ENCODE measurements at regions not wholly inside any gene's neighbourhood (a gene's known extent, or its start where the extent isn't known, plus 50 kb on each side); places are given as distances from the start of the nearest gene placed in this dataset.

DNA sequence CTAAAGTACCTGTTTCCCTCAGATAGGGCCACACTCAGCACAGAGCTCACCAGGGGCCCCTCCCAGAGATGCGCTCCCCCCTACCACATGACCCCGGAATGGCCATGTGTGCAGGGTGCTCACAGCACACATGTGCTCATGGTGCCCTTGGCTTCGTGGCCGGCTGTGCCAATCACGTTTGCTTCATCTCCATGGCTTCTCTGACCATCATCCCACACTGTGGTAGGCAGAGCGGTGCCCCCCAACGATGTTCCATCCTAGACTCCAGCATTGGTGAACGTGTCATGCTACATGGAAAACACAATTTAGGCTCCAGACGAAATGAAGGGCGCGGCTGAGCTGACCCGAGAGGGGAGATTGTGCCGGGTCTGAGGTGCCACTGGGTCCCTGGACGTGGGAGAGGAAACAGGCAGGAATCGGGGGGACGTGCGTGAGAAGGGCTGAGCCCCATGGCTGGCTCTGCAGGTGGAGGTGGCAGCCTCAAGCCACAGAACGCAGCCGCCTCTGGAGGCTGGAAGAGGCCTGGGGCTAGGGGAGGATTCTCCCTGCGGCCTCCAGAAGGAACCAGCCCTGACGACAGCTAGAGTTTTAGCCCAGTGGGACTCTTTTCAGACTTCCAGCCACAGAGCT, 126.5 kb downstream of the DLL1 start:
- Histone ChIP-seq H3K27ac (ENCODE audit: low read depth in 2 of 2, low read length in 1 of 2) (no peak overlapping the region), H3K9me3 (ENCODE audit: control insufficient read depth in 2 of 2, insufficient read depth in 1 of 2, low read depth in 1 of 2, low read length in 1 of 2) (peaks cover 0 to 6% of the 10 kb centered on the region in 2 donors), H3K27me3 (ENCODE audit: control insufficient read depth in 1 of 2, insufficient read depth in 2 of 2, low read length in 2 of 2) (no peaks in the 10 kb centered on the region), H3K36me3 (ENCODE audit: control insufficient read depth in 2 of 2, insufficient read depth in 2 of 2, low read length in 1 of 2) (no peaks in the 10 kb centered on the region), H3K4me3 (ENCODE audit: low read depth in 1 of 2, low read length in 2 of 2) (no peak overlapping the region), H3K4me1 (ENCODE audit: control insufficient read depth in 2 of 2, insufficient read depth in 2 of 2, low read length in 1 of 2) (peaks cover 0 to 2% of the 10 kb centered on the region in 2 donors)
- WGBS, 2 donors: 83 to 91% methylated on average over 21 of the region's 21 CpGs

- WGBS, 2 donors: 90 to 96% methylated on average over 27 of the region's 27 CpGs
- Histone ChIP-seq H3K9me3 (ENCODE audit: control insufficient read depth in 2 of 2, insufficient read depth in 1 of 2, low read depth in 1 of 2, low read length in 1 of 2) (peaks cover 0 to 6% of the 10 kb centered on the region in 2 donors), H3K36me3 (ENCODE audit: control insufficient read depth in 2 of 2, insufficient read depth in 2 of 2, low read length in 1 of 2) (no peaks in the 10 kb centered on the region), H3K27me3 (ENCODE audit: control insufficient read depth in 1 of 2, insufficient read depth in 2 of 2, low read length in 2 of 2) (no peaks in the 10 kb centered on the region), H3K27ac (ENCODE audit: low read depth in 2 of 2, low read length in 1 of 2) (no peak overlapping the region), H3K4me1 (ENCODE audit: control insufficient read depth in 2 of 2, insufficient read depth in 2 of 2, low read length in 1 of 2) (peaks cover 0 to 2% of the 10 kb centered on the region in 2 donors), H3K4me3 (ENCODE audit: low read depth in 1 of 2, low read length in 2 of 2) (no peak overlapping the region)
Measured at GRCh38 chr6:170163405-170164170, 127.3 kb downstream of the DLL1 start.

DNA sequence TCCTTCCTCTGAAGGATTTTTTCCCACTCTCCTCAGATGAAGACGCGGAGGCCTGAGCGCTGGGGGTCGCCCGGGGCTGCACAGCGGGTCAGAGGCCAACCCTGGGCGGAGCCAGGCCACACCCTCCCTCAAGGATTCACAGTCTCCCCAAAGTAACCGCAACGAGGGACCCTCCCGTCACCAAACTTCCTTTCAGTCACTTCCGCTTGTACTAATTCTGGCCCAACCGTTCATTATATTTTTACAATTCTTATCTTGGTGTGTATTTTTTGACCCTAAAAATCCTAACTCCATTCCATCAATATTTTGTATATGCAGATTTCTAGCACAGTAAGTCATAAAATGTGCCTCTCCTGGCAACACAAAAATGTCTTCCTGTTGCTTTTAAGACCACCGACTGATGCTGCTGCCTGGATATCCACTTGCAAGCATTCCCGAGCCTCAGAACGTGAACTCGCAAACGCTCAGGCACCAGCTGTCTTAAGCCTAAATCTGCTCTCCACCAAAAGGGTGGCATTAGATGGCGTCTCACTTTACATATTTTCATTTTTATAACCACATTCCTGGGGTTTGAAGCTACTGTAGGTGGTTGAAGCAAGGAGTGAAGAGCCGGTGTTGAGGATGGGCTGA, 128.0 kb downstream of the DLL1 start:
- WGBS, 2 donors: 87 to 90% methylated on average over 19 of the region's 19 CpGs
- H3K4me1 ChIP-seq (ENCODE audit: control insufficient read depth in 2 of 2, insufficient read depth in 2 of 2, low read length in 1 of 2): peaks cover 0 to 2% of the 10 kb centered on the region in 2 donors
- H3K4me3 ChIP-seq (ENCODE audit: low read depth in 1 of 2, low read length in 2 of 2): no peak overlapping the region
- no peak overlapping the region for H3K27ac ChIP-seq (ENCODE audit: low read depth in 2 of 2, low read length in 1 of 2)
- no peaks in the 10 kb centered on the region for H3K36me3 ChIP-seq (ENCODE audit: control insufficient read depth in 2 of 2, insufficient read depth in 2 of 2, low read length in 1 of 2)
- H3K27me3 ChIP-seq (ENCODE audit: control insufficient read depth in 1 of 2, insufficient read depth in 2 of 2, low read length in 2 of 2): no peaks in the 10 kb centered on the region
- peaks cover 0 to 4% of the 10 kb centered on the region in 2 donors for H3K9me3 ChIP-seq (ENCODE audit: control insufficient read depth in 2 of 2, insufficient read depth in 1 of 2, low read depth in 1 of 2, low read length in 1 of 2)

DNA sequence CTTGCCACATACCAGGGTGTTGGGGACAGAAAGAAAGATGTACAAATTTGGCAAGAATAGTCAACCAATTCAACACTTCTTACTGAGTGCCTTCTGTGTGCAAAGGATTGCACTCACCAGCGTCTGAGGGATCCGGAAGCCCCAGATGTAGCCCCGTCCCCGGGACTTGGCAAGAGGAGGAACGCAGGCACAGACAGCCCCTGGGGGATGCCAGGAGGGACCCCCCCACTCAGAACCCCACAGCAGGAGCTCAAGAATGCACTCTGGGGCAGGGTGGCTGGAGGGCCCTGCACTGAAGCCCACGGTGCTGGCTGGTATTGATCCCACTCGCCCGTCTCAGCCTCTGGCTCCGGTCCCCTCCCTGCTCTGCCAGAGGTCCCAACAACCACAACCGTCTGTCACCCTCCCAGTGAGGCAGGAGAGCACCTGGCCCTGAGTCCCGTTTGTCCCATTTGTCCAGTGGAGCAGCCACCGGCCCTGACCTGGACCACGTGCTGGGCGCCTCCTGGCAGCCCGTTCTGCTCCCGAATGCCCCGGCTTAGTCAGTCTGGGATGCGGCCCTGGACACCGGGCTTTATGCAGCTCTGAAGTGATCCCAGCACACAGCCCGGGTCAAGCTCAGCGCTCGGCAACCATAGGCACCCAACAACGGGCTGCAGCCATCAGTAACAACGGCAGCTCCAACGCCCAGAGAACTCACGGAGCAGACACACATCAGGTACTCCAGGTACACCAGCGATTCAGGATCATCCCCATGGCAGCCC, 128.7 kb downstream of the DLL1 start:
- no peaks in the 10 kb centered on the region for H3K27me3 ChIP-seq (ENCODE audit: control insufficient read depth in 1 of 2, insufficient read depth in 2 of 2, low read length in 2 of 2)
- no peaks in the 10 kb centered on the region for H3K36me3 ChIP-seq (ENCODE audit: control insufficient read depth in 2 of 2, insufficient read depth in 2 of 2, low read length in 1 of 2)
- 95 to 96% methylated on average over 27 of the region's 27 CpGs for WGBS, 2 donors
- H3K9me3 ChIP-seq (ENCODE audit: control insufficient read depth in 2 of 2, insufficient read depth in 1 of 2, low read depth in 1 of 2, low read length in 1 of 2): no peaks in the 10 kb centered on the region
- H3K4me3 ChIP-seq (ENCODE audit: low read depth in 1 of 2, low read length in 2 of 2): no peak overlapping the region
- H3K4me1 ChIP-seq (ENCODE audit: control insufficient read depth in 2 of 2, insufficient read depth in 2 of 2, low read length in 1 of 2): peaks cover 0 to 2% of the 10 kb centered on the region in 2 donors
- H3K27ac ChIP-seq (ENCODE audit: low read depth in 2 of 2, low read length in 1 of 2): no peak overlapping the region

DNA sequence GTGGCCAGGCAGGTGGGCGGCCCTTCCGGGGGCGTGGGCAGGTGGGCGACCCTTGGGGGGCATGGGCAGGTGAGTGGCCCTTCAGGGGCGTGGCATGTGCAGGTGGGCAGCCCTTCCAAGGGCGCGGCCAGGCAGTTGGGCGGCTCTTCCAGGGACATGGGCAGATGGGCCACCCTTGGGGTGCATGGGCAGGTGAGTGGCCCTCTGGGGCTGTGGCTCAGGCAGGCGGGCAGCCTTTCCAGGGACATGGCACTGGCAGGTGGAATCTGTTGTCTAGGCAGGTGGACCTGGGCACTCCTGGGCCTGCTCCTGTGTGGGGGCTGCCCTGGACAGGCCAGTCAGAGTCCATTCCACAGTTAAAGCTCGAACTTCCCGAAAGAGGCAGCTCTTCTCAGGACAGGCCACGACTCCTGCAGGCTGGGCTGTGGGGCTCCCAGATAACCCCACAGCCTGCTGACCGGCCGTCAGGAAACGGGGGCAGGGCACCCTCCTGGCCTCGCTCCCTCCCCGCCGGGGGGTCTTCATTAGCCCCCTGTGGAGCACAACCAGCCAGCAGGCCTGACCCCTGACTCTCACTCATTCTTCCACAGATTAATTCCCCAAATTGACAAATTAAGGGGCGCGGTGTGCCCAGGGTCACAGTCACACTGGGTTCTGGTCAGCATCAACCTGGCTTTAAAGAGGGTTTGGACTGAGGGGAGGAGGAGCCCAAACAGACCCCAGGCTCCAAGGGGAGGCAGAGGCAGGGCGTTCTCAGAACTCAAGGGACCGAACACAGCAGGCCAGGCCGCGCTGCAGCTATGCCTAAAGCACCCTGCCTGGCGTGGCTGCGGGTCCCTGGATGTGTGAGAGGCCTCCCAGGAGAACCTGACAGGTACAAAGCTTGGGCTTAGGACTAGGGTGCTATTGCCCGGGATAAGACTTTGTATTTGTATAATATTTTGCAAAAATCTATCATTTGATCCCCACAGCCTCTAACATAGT, 130.0 kb downstream of the DLL1 start:
- 91 to 93% methylated on average over 26 to 27 of the region's 27 CpGs for WGBS, 2 donors
- H3K4me3 ChIP-seq (ENCODE audit: low read depth in 1 of 2, low read length in 2 of 2): no peak overlapping the region
- H3K36me3 ChIP-seq (ENCODE audit: control insufficient read depth in 2 of 2, insufficient read depth in 2 of 2, low read length in 1 of 2): no peaks in the 10 kb centered on the region
- no peaks in the 10 kb centered on the region for H3K9me3 ChIP-seq (ENCODE audit: control insufficient read depth in 2 of 2, insufficient read depth in 1 of 2, low read depth in 1 of 2, low read length in 1 of 2)
- H3K27me3 ChIP-seq (ENCODE audit: control insufficient read depth in 1 of 2, insufficient read depth in 2 of 2, low read length in 2 of 2): no peaks in the 10 kb centered on the region
- H3K4me1 ChIP-seq (ENCODE audit: control insufficient read depth in 2 of 2, insufficient read depth in 2 of 2, low read length in 1 of 2): peaks cover 0 to 2% of the 10 kb centered on the region in 2 donors
- no peak overlapping the region for H3K27ac ChIP-seq (ENCODE audit: low read depth in 2 of 2, low read length in 1 of 2)

GRCh38 chr6:170160031-170160627, 130.7 kb downstream of the DLL1 start:
- 88 to 89% methylated on average over 38 to 40 of the region's 40 CpGs for WGBS, 2 donors
- H3K27me3 ChIP-seq (ENCODE audit: control insufficient read depth in 1 of 2, insufficient read depth in 2 of 2, low read length in 2 of 2): no peaks in the 10 kb centered on the region

DNA sequence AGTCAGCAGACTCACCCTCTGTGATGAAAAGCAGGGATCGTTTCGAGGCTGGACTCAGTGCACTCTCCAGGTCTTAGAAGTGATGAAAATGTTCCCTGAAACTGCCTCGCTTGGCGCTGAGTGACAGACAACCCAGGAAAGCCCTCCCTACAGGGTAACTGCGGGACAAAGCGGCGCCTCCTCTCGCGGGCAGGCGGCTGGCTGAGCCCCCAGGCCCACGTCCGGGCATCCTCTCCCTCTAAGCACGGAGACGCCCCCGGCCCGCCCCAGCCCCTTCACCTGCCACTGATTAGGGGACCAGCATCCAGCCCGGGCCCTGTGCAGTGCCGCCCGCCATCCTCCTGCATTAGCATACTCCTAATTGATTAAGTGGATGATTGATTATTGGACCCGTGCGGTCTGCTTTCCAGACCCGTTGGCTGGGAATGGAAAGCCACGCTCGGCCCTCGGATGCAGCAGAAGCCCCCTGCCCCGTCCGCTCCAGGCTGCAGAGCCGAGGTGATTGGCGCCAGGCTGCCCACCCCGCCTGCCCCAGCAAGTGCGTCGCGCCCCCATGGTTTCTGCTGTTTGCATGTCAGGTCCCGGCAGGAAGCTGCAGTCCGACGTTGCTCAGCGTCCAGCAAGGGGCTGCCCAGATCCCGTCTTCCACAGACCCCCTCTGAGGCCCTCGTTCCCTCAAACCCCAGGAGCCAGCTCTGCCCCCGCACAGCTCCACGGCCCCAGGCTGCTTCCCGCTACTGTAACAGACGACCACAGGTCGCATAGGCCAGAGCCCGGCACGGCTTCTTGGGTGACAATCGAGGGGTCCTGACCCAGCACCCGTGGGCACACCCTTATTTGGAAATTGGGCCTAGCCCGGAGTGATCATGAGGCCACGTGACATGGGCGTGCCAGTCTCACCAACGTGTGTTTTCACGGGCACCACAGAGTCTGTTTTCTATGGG, 131.6 kb downstream of the DLL1 start:
- 92% methylated on average over 53 of the region's 53 CpGs for WGBS, 2 donors
- peaks cover 0 to 2% of the 10 kb centered on the region in 2 donors for H3K4me1 ChIP-seq (ENCODE audit: control insufficient read depth in 2 of 2, insufficient read depth in 2 of 2, low read length in 1 of 2)

More at GRCh38 chr6:170160031-170160627, 130.7 kb downstream of the DLL1 start:
- H3K4me1 ChIP-seq (ENCODE audit: control insufficient read depth in 2 of 2, insufficient read depth in 2 of 2, low read length in 1 of 2): peaks cover 0 to 2% of the 10 kb centered on the region in 2 donors
- H3K9me3 ChIP-seq (ENCODE audit: control insufficient read depth in 2 of 2, insufficient read depth in 1 of 2, low read depth in 1 of 2, low read length in 1 of 2): no peaks in the 10 kb centered on the region
- no peak overlapping the region for H3K4me3 ChIP-seq (ENCODE audit: low read depth in 1 of 2, low read length in 2 of 2)
- no peak overlapping the region for H3K27ac ChIP-seq (ENCODE audit: low read depth in 2 of 2, low read length in 1 of 2)
- H3K36me3 ChIP-seq (ENCODE audit: control insufficient read depth in 2 of 2, insufficient read depth in 2 of 2, low read length in 1 of 2): no peaks in the 10 kb centered on the region

More for the DNA sequence above, 131.6 kb downstream of the DLL1 start:
- Histone ChIP-seq H3K9me3 (ENCODE audit: control insufficient read depth in 2 of 2, insufficient read depth in 1 of 2, low read depth in 1 of 2, low read length in 1 of 2) (no peaks in the 10 kb centered on the region), H3K4me3 (ENCODE audit: low read depth in 1 of 2, low read length in 2 of 2) (no peak overlapping the region), H3K27ac (ENCODE audit: low read depth in 2 of 2, low read length in 1 of 2) (no peak overlapping the region), H3K27me3 (ENCODE audit: control insufficient read depth in 1 of 2, insufficient read depth in 2 of 2, low read length in 2 of 2) (no peaks in the 10 kb centered on the region), H3K36me3 (ENCODE audit: control insufficient read depth in 2 of 2, insufficient read depth in 2 of 2, low read length in 1 of 2) (no peaks in the 10 kb centered on the region)

All from esophagus (tissue), 2 donors.